GM18508 (cell line): ENCODE measurements at regions not wholly inside any gene's neighbourhood (a gene's known extent, or its start where the extent isn't known, plus 50 kb on each side); places are given as distances from the start of the nearest gene placed in this dataset.
"Not testable (repeated sequence)": the region's sequence is repeated elsewhere in the genome, so short reads cannot be mapped to it uniquely, and the experiment has no call there.

Experiments used
- ATAC-seq: cut with Tn5 transposase; IDR thresholded peaks from one replicate; pipeline ENCODE4 v1.9.1; 2021; ENCODE audit warnings: moderate number of reproducible peaks; ENCODE audit not compliant: insufficient read depth, unreplicated experiment

GRCh38 chr9:95595721-95596295 is 79.0 kb upstream of the PTCH1 start:
- no peak for ATAC-seq

GRCh38 chr9:95592931-95593330 is 76.2 kb upstream of the PTCH1 start:
- no peak for ATAC-seq

GRCh38 chr9:95588724-95589588 is 72.2 kb upstream of the PTCH1 start:
- ATAC-seq = no peak

GRCh38 chr9:95587021-95587964 is 70.5 kb upstream of the PTCH1 start:
- no peak for ATAC-seq

- no peak for ATAC-seq
These were observed 69.6 kb upstream of the PTCH1 start for GRCh38 chr9:95586326-95586725.

- ATAC-seq = no peak
These were observed 69.1 kb upstream of the PTCH1 start for GRCh38 chr9:95585824-95586223.

GRCh38 chr9:95584176-95584575 is 67.4 kb upstream of the PTCH1 start:
- ATAC-seq = no peak

- no peak for ATAC-seq
These were observed 65.1 kb upstream of the PTCH1 start for GRCh38 chr9:95581900-95582299.

GRCh38 chr9:95580812-95581761 is 64.3 kb upstream of the PTCH1 start:
- ATAC-seq = no peak

- no peak for ATAC-seq
These were observed 58.2 kb upstream of the PTCH1 start for GRCh38 chr9:95574866-95575553.

- no peak for ATAC-seq
These were observed 57.4 kb upstream of the PTCH1 start for GRCh38 chr9:95574176-95574575.

- ATAC-seq = no peak
These were observed 56.7 kb upstream of the PTCH1 start for GRCh38 chr9:95573463-95573862.

- ATAC-seq = no peak
These were observed 55.8 kb upstream of the PTCH1 start for GRCh38 chr9:95572381-95573151.

GRCh38 chr9:95570646-95571045 is 53.9 kb upstream of the PTCH1 start:
- ATAC-seq = no peak

GRCh38 chr9:95570150-95570549 is 53.4 kb upstream of the PTCH1 start:
- no peak for ATAC-seq

GRCh38 chr9:95568735-95569134 is 52.0 kb upstream of the PTCH1 start:
- not testable (repeated sequence) for ATAC-seq
